Astrocyte (in vitro differentiated cells and primary cell): ENCODE measurements at regions not wholly inside any gene's neighbourhood (a gene's known extent, or its start where the extent isn't known, plus 50 kb on each side); places are given as distances from the start of the nearest gene placed in this dataset.

Experiments
- DNase-seq: peaks from one replicate; pipeline ENCODE4 v3.0.0-alpha.2; 2010; ENCODE audit warnings: low read depth
- FAIRE-seq: peaks from 2 replicates; lab custom pipeline; 2011; peaks lifted over from hg19 to GRCh38; lab: Jason Lieb, UNC
- H2AFZ ChIP-seq: 2 replicates; pipeline ENCODE4 v1.6.0; 2012; ENCODE audit warnings: low read depth, low read length, inconsistent platforms
- H3K27ac ChIP-seq: 2 replicates; pipeline ENCODE4 v1.5.1; 2011; ENCODE audit warnings: low read depth, low read length, inconsistent platforms
- H3K27me3 ChIP-seq: 2 replicates; pipeline ENCODE4 v1.6.0; 2011; ENCODE audit warnings: low read length, inconsistent platforms; ENCODE audit not compliant: insufficient read depth
- H3K36me3 ChIP-seq: 2 replicates; pipeline ENCODE4 v1.5.1; 2011; ENCODE audit warnings: low read length, inconsistent platforms; ENCODE audit not compliant: insufficient read depth
- H3K4me1 ChIP-seq: 2 replicates; pipeline ENCODE4 v1.5.1; 2011; ENCODE audit warnings: low read length, inconsistent platforms; ENCODE audit not compliant: insufficient read depth
- H3K4me2 ChIP-seq: 2 replicates; pipeline ENCODE4 v1.6.0; 2012; ENCODE audit warnings: low read length, inconsistent platforms
- H3K4me3 ChIP-seq: 2 replicates; pipeline ENCODE4 v1.5.1; 2011; ENCODE audit warnings: low read depth, mild to moderate bottlenecking, low read length, inconsistent platforms; ENCODE audit not compliant: insufficient read depth
- H3K79me2 ChIP-seq: 2 replicates; pipeline ENCODE4 v1.6.0; 2012; ENCODE audit warnings: mild to moderate bottlenecking, low read length, inconsistent platforms; ENCODE audit not compliant: insufficient read depth
- H3K9ac ChIP-seq: 2 replicates; pipeline ENCODE4 v1.6.0; 2012; ENCODE audit warnings: mild to moderate bottlenecking, low read length, inconsistent platforms
- H3K9me3 ChIP-seq: 2 replicates; pipeline ENCODE4 v1.5.1; 2012; ENCODE audit warnings: low read depth, mild to moderate bottlenecking, low read length, inconsistent platforms; ENCODE audit not compliant: insufficient read depth
- H4K20me1 ChIP-seq: 2 replicates; pipeline ENCODE4 v1.6.0; 2012; ENCODE audit warnings: low read length, inconsistent platforms; ENCODE audit not compliant: insufficient read depth
- H3K27ac Mint-ChIP-seq: one replicate; pipeline ENCODE4 v1.8.0; 2021; ENCODE audit warnings: mild to moderate bottlenecking, mixed read lengths; ENCODE audit not compliant: unreplicated experiment
- H3K27me3 Mint-ChIP-seq: one replicate; pipeline ENCODE4 v1.8.0; 2021; ENCODE audit warnings: low read depth, mixed read lengths; ENCODE audit not compliant: unreplicated experiment
- H3K36me3 Mint-ChIP-seq: one replicate; pipeline ENCODE4 v1.8.0; 2021; ENCODE audit warnings: low read depth, mixed read lengths; ENCODE audit not compliant: unreplicated experiment
- H3K4me1 Mint-ChIP-seq: one replicate; pipeline ENCODE4 v1.8.0; 2021; ENCODE audit warnings: low read depth, mixed read lengths; ENCODE audit not compliant: unreplicated experiment
- H3K4me3 Mint-ChIP-seq: one replicate; pipeline ENCODE4 v1.8.0; 2021; ENCODE audit warnings: mild to moderate bottlenecking, moderate library complexity, mixed read lengths; ENCODE audit not compliant: unreplicated experiment
- H3K9me3 Mint-ChIP-seq: one replicate; pipeline ENCODE4 v1.8.0; 2021; ENCODE audit warnings: mild to moderate bottlenecking, mixed read lengths; ENCODE audit not compliant: unreplicated experiment
- EZH2 ChIP-seq: IDR thresholded peaks from 2 replicates; pipeline ENCODE4 v1.6.1; 2012; ENCODE audit warnings: mild to moderate bottlenecking, low read length, inconsistent platforms; ENCODE audit not compliant: insufficient read depth
- TF ChIP-seq, protein P1 (sequence below): IDR thresholded peaks from 2 replicates; pipeline ENCODE4 v1.5.1; 2011; ENCODE audit warnings: low read depth, mild to moderate bottlenecking, inconsistent platforms, low read length, moderate library complexity; ENCODE audit not compliant: insufficient read depth

DNA sequence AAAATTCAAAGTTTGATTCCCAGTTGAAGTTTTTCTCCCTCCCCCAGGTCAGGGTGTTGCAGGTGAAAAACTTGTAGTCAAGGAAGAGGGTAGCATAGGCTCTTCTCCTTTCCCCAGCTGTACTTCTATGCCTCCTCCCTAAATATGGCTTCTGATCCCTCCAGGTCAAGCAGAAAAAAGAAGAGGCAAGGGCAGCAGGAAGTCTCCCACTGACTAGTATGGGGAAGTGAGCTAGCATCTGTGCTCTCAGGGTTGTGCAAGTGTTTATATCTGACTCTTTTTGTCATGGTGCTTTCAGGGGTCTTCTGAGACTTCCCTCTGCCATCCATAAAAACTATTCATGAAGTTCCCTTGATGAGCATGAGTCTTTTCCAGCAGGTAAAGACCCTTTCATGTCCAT lies 76.0 kb downstream of the ATPSCKMT start:
- H3K4me1 Mint-ChIP-seq = no peaks in the 10 kb centered on the region
- no peaks in the 10 kb centered on the region for H3K9me3 ChIP-seq
- H3K27me3 Mint-ChIP-seq = no peaks in the 10 kb centered on the region
- no peak overlapping the region for H2AFZ ChIP-seq
- H3K4me2 ChIP-seq = no peak overlapping the region
- H3K4me3 Mint-ChIP-seq = no peak overlapping the region
- no peaks in the 10 kb centered on the region for H3K4me1 ChIP-seq
- H3K9ac ChIP-seq = no peak overlapping the region
- H3K27ac ChIP-seq = no peak overlapping the region
- TF ChIP-seq, protein P1, sequence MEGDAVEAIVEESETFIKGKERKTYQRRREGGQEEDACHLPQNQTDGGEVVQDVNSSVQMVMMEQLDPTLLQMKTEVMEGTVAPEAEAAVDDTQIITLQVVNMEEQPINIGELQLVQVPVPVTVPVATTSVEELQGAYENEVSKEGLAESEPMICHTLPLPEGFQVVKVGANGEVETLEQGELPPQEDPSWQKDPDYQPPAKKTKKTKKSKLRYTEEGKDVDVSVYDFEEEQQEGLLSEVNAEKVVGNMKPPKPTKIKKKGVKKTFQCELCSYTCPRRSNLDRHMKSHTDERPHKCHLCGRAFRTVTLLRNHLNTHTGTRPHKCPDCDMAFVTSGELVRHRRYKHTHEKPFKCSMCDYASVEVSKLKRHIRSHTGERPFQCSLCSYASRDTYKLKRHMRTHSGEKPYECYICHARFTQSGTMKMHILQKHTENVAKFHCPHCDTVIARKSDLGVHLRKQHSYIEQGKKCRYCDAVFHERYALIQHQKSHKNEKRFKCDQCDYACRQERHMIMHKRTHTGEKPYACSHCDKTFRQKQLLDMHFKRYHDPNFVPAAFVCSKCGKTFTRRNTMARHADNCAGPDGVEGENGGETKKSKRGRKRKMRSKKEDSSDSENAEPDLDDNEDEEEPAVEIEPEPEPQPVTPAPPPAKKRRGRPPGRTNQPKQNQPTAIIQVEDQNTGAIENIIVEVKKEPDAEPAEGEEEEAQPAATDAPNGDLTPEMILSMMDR = no peak
- TF ChIP-seq EZH2 = no peak
- no peak overlapping the region for H3K4me3 ChIP-seq
- no peaks in the 10 kb centered on the region for H4K20me1 ChIP-seq
- FAIRE-seq = no peak
- no peaks in the 10 kb centered on the region for H3K27me3 ChIP-seq
- no peaks in the 10 kb centered on the region for H3K36me3 ChIP-seq
- no peak for DNase-seq
- no peaks in the 10 kb centered on the region for H3K36me3 Mint-ChIP-seq
- H3K79me2 ChIP-seq = no peaks in the 10 kb centered on the region
- H3K27ac Mint-ChIP-seq = no peak overlapping the region
- peaks cover 9% of the 10 kb centered on the region for H3K9me3 Mint-ChIP-seq

DNA sequence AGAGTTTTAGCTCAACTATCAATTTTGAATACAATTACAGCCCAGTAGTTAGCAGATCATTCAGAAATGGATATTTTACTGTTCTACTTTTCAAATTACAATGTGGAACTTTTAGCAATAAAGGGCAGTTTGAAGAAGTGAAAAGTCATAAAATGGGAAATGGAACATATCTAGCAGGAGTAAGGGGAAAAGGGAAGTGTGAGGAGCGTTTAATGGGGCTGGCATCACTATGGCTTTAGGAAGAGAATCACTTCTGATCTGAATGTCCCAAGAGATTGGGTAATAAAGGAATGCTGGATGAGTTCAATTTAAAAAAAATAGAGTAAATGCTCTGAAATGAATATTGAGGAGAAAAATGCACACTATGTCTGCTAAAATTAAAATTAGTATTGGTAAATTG lies 77.4 kb downstream of the ATPSCKMT start:
- no peak overlapping the region for H3K4me3 ChIP-seq
- Mint-ChIP-seq H3K9me3 (peaks cover 11% of the 10 kb centered on the region), H3K27me3 (no peaks in the 10 kb centered on the region), H3K4me1 (no peaks in the 10 kb centered on the region), H3K36me3 (no peaks in the 10 kb centered on the region), H3K4me3 (no peak overlapping the region), H3K27ac (no peak overlapping the region)
- H3K9me3 ChIP-seq = no peaks in the 10 kb centered on the region
- H3K9ac ChIP-seq = no peak overlapping the region
- DNase-seq (no peak), FAIRE-seq (no peak)
- H3K4me2 ChIP-seq = no peak overlapping the region
- H2AFZ ChIP-seq = no peak overlapping the region
- no peaks in the 10 kb centered on the region for H3K36me3 ChIP-seq
- no peaks in the 10 kb centered on the region for H3K4me1 ChIP-seq
- H3K27ac ChIP-seq = no peak overlapping the region
- H3K27me3 ChIP-seq = no peaks in the 10 kb centered on the region
- no peak for TF ChIP-seq EZH2
- TF ChIP-seq, protein P1 = no peak
- H4K20me1 ChIP-seq = no peaks in the 10 kb centered on the region
- no peaks in the 10 kb centered on the region for H3K79me2 ChIP-seq

DNA sequence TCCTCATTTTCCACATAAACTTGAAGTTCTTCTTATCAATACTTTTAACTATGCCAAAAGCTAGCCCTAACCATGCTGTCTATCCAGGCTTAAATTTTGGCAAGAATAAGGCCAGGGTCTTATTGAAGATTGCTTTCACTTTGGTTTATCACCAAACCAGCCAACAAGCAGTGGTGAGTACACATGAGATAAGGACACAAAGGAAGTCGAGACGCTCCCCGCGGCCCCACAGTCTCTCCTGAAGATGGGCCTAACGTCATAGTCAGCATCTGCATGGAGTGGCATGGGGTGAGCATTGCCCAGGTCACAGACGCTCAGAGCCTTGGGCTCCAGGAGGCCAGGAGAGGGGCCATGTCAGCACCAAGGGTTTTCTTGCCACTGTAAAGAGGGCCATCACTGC lies 80.3 kb downstream of the ATPSCKMT start:
- Histone ChIP-seq H3K27ac (no peak overlapping the region), H3K4me1 (no peaks in the 10 kb centered on the region), H3K79me2 (no peaks in the 10 kb centered on the region), H3K9ac (no peak overlapping the region), H3K36me3 (no peaks in the 10 kb centered on the region), H4K20me1 (no peaks in the 10 kb centered on the region), H2AFZ (no peak overlapping the region), H3K27me3 (no peaks in the 10 kb centered on the region), H3K4me3 (no peak overlapping the region), H3K9me3 (peaks cover 3% of the 10 kb centered on the region), H3K4me2 (no peak overlapping the region)
- Mint-ChIP-seq H3K36me3 (no peaks in the 10 kb centered on the region), H3K4me1 (no peaks in the 10 kb centered on the region), H3K4me3 (no peak overlapping the region), H3K27me3 (no peaks in the 10 kb centered on the region), H3K9me3 (peaks cover 11% of the 10 kb centered on the region), H3K27ac (no peak overlapping the region)
- FAIRE-seq (no peak), DNase-seq (no peak)
- TF ChIP-seq, protein P1 = no peak
- no peak for TF ChIP-seq EZH2
